GM12892 (cell line): ENCODE measurements at regions not wholly inside any gene's neighbourhood (a gene's known extent, or its start where the extent isn't known, plus 50 kb on each side); places are given as distances from the start of the nearest gene placed in this dataset.

Source experiments
- POLR2A ChIP-seq: IDR thresholded peaks from 2 replicates; pipeline ENCODE4 v1.6.1; 2011; ENCODE audit warnings: low read depth, low read length, control low read depth
- POLR2AphosphoS5 ChIP-seq: IDR thresholded peaks from 2 replicates; pipeline ENCODE4 v1.6.1; 2011; ENCODE audit warnings: low read depth, low read length, control low read depth
- TAF1 ChIP-seq: IDR thresholded peaks from 2 replicates; pipeline ENCODE4 v1.6.1; 2011; ENCODE audit warnings: low read depth, mild to moderate bottlenecking, control low read depth, low read length, borderline replicate concordance

DNA sequence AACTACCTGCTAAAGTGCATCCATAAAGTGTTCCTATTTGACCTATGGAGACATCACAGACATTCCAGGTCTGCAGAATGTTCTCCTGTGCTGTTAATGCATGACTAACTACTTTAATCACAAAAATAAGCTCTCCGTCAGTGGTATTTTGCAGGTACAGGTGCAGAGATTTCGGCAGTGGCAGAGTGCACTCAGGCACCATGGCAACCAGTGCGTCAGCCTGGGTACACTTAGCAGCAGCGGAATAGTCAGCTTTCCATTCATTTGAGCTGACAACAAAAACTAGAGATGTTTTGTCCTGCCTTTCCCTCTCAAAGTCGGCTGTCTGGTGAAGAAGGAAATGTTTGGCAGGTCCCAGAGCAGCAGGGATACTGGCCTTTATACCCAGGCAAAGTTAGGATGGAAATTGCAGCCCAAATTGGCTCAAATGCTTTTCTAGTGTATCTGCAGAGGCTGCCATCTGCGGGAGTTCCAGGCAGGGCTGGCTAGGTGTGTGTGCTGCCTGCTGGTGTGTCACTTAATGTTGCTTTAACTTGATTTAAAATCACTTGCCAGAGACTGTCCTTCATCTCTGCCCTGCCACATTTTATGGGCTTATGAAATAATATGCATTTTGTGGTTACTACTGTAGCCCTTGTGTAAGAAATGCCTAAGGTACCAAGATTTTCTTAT lies 195.8 kb downstream of the RAP2A start:
- TF ChIP-seq POLR2AphosphoS5 (no peak), POLR2A (no peak), TAF1 (no peak)
